ENCODE measurements at regions not wholly inside any gene's neighbourhood (a gene's known extent, or its start where the extent isn't known, plus 50 kb on each side); places are given as distances from the start of the nearest gene placed in this dataset.
"Not testable (repeated sequence)": the region's sequence is repeated elsewhere in the genome, so short reads cannot be mapped to it uniquely, and the experiment has no call there.

DNA sequence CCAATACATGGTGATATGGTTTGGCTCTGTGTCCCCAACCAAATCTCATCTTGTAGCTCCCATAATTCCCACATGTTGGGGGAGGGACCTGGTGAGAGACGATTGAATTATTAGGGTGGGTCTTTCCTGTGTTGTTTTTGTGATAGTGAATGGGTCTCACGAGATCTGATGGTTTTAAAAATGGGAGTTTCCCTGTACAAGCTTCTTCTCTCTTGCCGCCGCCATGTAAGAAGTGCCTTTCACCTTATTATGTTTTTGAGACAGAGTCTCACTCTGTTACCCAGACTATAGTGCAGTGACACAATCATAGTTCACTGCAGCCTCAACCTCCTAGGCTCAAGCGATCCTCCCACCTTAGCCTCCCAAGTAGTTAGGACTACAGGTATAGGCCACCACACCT, 629.1 kb downstream of the QKI start:
- H3K56ac ChIP-seq (ENCODE audit: extremely low read depth, insufficient read depth, low read length); H3K79me1 ChIP-seq (ENCODE audit: low read depth in 1 of 2, low read length in 2 of 2); H3K4me2 ChIP-seq (ENCODE audit: low read depth, low read length); dilution Hi-C loops (cut with HindIII; ENCODE audit: low sequenced_read_pairs, unreplicated experiment); H2BK20ac ChIP-seq (ENCODE audit: low read depth, low read length); H3K4me1 ChIP-seq (ENCODE audit: control insufficient read depth, insufficient read depth, low read length); H3K9me1 ChIP-seq (ENCODE audit: insufficient read depth, low read length); H4K8ac ChIP-seq (ENCODE audit: low read depth in 2 of 2, low read length in 2 of 2); intact Hi-C loops (cut with micrococcal nuclease); H3K14ac ChIP-seq (replicated peaks; ENCODE audit: low read depth, low read length); H3K27ac ChIP-seq (ENCODE audit: insufficient read depth, low read length); H3K4ac ChIP-seq (ENCODE audit: low read depth, low read length); H2AK5ac ChIP-seq (ENCODE audit: low read depth, low read length); H3K27me3 ChIP-seq (ENCODE audit: control insufficient read depth, insufficient read depth, low read length); H2AFZ ChIP-seq (replicated peaks; ENCODE audit: low read length, poor library complexity); H4K91ac ChIP-seq (ENCODE audit: insufficient read depth, low read depth, low read length); H3K9ac ChIP-seq (ENCODE audit: low read depth, low read length); H2BK15ac ChIP-seq (ENCODE audit: low read depth, low read length); H3K23ac ChIP-seq (ENCODE audit: low read depth, low read length); DNase-seq; in situ Hi-C loops (cut with MboI; ENCODE audit: low sequenced_read_pairs); H2BK120ac ChIP-seq (ENCODE audit: low read depth, low read length); CTCF ChIA-PET; H3K18ac ChIP-seq (ENCODE audit: low read depth, low read length); H2BK5ac ChIP-seq (ENCODE audit: low read depth, low read length, poor library complexity, severe bottlenecking); H3K36me3 ChIP-seq (ENCODE audit: control insufficient read depth, insufficient read depth, low read length); H4K20me1 ChIP-seq (ENCODE audit: insufficient read depth, low read length); POLR2A ChIA-PET (ENCODE audit: unreplicated experiment); H4K5ac ChIP-seq (ENCODE audit: low read depth, low read length); H2AK9ac ChIP-seq (replicated peaks; ENCODE audit: low read depth, low read length, poor library complexity); BruUV-seq (replicated peaks); H3K4me3 ChIP-seq (ENCODE audit: insufficient read depth, low read depth, low read length); ATAC-seq (ENCODE audit: low read depth): not testable (repeated sequence)
- H3K9me3 ChIP-seq (ENCODE audit: control insufficient read depth, insufficient read depth, low read length) = peaks cover 16% of the 10 kb centered on the region
- no CpG with 5 or more reads among the region's 5 CpGs for WGBS, 2 experiments (ENCODE audit: extremely low coverage in 2 of 2, insufficient read length in 1 of 2)

Measured in IMR-90 (cell line).